ENCODE measurements at regions not wholly inside any gene's neighbourhood (a gene's known extent, or its start where the extent isn't known, plus 50 kb on each side); places are given as distances from the start of the nearest gene placed in this dataset.

GRCh38 chr4:187354740-187355139 is 631.1 kb upstream of the FAT1 start:
- Histone ChIP-seq H3K9me3 (no peaks in the 10 kb centered on the region), H3K4me3 (no peak overlapping the region)

GRCh38 chr4:187357045-187357643 is 633.5 kb upstream of the FAT1 start:
- no peak for ATAC-seq (ENCODE audit: insufficient number of reproducible peaks, low FRiP score, low read depth)
- H3K36me3 ChIP-seq = no peaks in the 10 kb centered on the region
- H3K4me3 ChIP-seq = no peak overlapping the region
- no peaks in the 10 kb centered on the region for H3K9me3 ChIP-seq
- no peak overlapping the region for H3K27ac ChIP-seq
- no peak for DNase-seq (ENCODE audit: low spot score)
- H3K4me1 ChIP-seq (ENCODE audit: control insufficient read depth in 1 of 2, low read depth in 2 of 2) = peaks cover 3 to 11% of the 10 kb centered on the region in 2 donors
- no peaks in the 10 kb centered on the region for H3K27me3 ChIP-seq (replicated peaks; ENCODE audit: insufficient read depth)
- TF ChIP-seq CTCF (IDR thresholded peaks at IDR 0.05) = no peak

More at GRCh38 chr4:187354740-187355139, 631.1 kb upstream of the FAT1 start:
- DNase-seq (ENCODE audit: low spot score) (no peak), ATAC-seq (ENCODE audit: insufficient number of reproducible peaks, low FRiP score, low read depth) (no peak)
- TF ChIP-seq CTCF (IDR thresholded peaks at IDR 0.05) = no peak
- no peaks in the 10 kb centered on the region for H3K27me3 ChIP-seq (replicated peaks; ENCODE audit: insufficient read depth)
- no peaks in the 10 kb centered on the region for H3K36me3 ChIP-seq
- H3K4me1 ChIP-seq (ENCODE audit: control insufficient read depth in 1 of 2, low read depth in 2 of 2) = peaks cover 3 to 11% of the 10 kb centered on the region in 2 donors
- no peak overlapping the region for H3K27ac ChIP-seq

GRCh38 chr4:187357821-187358220 is 634.2 kb upstream of the FAT1 start:
- H3K4me3 ChIP-seq = no peak overlapping the region
- DNase-seq (ENCODE audit: low spot score) (no peak), ATAC-seq (ENCODE audit: insufficient number of reproducible peaks, low FRiP score, low read depth) (no peak)
- no peaks in the 10 kb centered on the region for H3K27me3 ChIP-seq (replicated peaks; ENCODE audit: insufficient read depth)
- no peaks in the 10 kb centered on the region for H3K36me3 ChIP-seq
- H3K27ac ChIP-seq = no peak overlapping the region
- no peak for TF ChIP-seq CTCF (IDR thresholded peaks at IDR 0.05)
- peaks cover 3 to 11% of the 10 kb centered on the region in 2 donors for H3K4me1 ChIP-seq (ENCODE audit: control insufficient read depth in 1 of 2, low read depth in 2 of 2)
- H3K9me3 ChIP-seq = no peaks in the 10 kb centered on the region

GRCh38 chr4:187362937-187363857 is 632.4 kb upstream of the ZFP42 start:
- DNase-seq (ENCODE audit: low spot score) (no peak), ATAC-seq (ENCODE audit: insufficient number of reproducible peaks, low FRiP score, low read depth) (no peak)
- Histone ChIP-seq H3K4me1 (ENCODE audit: control insufficient read depth in 1 of 2, low read depth in 2 of 2) (no peaks in the 10 kb centered on the region), H3K4me3 (no peak overlapping the region), H3K27ac (no peak overlapping the region), H3K36me3 (no peaks in the 10 kb centered on the region), H3K27me3 (replicated peaks; ENCODE audit: insufficient read depth) (no peaks in the 10 kb centered on the region), H3K9me3 (no peaks in the 10 kb centered on the region)
- no peak for TF ChIP-seq CTCF (IDR thresholded peaks at IDR 0.05)

GRCh38 chr4:187364401-187364800 is 631.2 kb upstream of the ZFP42 start:
- no peak for TF ChIP-seq CTCF (IDR thresholded peaks at IDR 0.05)
- Histone ChIP-seq H3K4me3 (no peak overlapping the region), H3K36me3 (no peaks in the 10 kb centered on the region), H3K27ac (no peak overlapping the region), H3K27me3 (replicated peaks; ENCODE audit: insufficient read depth) (no peaks in the 10 kb centered on the region), H3K9me3 (no peaks in the 10 kb centered on the region), H3K4me1 (ENCODE audit: control insufficient read depth in 1 of 2, low read depth in 2 of 2) (no peaks in the 10 kb centered on the region)
- DNase-seq (ENCODE audit: low spot score) (no peak), ATAC-seq (ENCODE audit: insufficient number of reproducible peaks, low FRiP score, low read depth) (no peak)

All from thoracic aorta (tissue), 2 donors.